Motor neuron (in vitro differentiated cells): ENCODE measurements at regions not wholly inside any gene's neighbourhood (a gene's known extent, or its start where the extent isn't known, plus 50 kb on each side); places are given as distances from the start of the nearest gene placed in this dataset.

Experiments
- ATAC-seq, 8 experiments: fragments of 200-7000 bp; cut with Tn5 transposase; replicated peaks in 6 of 8; 2 replicates each; pipeline ENCODE4 v1.8.0; 2021; ENCODE audit warnings: mild to moderate bottlenecking in 8 of 8, moderate library complexity in 8 of 8
- H3K27ac ChIP-seq, 2 donors: fragments of 250-450 bp; sonication (Bioruptor Pico); 2 replicates each; pipeline ENCODE4 v1.9.0; 2021; ENCODE audit warnings: antibody characterized with exemption in 2 of 2, mild to moderate bottlenecking in 2 of 2, moderate library complexity in 1 of 2
- H3K4me1 ChIP-seq, 2 donors: fragments of 250-450 bp; sonication (Bioruptor Pico); replicated peaks in 1 of 2; 2 replicates each; pipeline ENCODE4 v1.6.1; 2021; ENCODE audit warnings: antibody characterized with exemption in 2 of 2, mild to moderate bottlenecking in 2 of 2, moderate library complexity in 1 of 2
- H3K4me3 ChIP-seq, 5 donors: fragments of 250-450 bp; sonication (Bioruptor Pico); 2 replicates each; pipeline ENCODE4 v1.9.0; 2021; ENCODE audit warnings: antibody characterized with exemption in 5 of 5, mild to moderate bottlenecking in 5 of 5, moderate library complexity in 4 of 5
- WGBS, 10 experiments: fragments of 450-650 bp; shearing (Covaris generic); methylation state at CpG; one replicate each; pipeline ENCODE4 v1.0.0; 2022; 5-methylcytosine and 5-hydroxymethylcytosine counted together
- in situ Hi-C, 9 experiments: fragments of 400-800 bp; cut with MboI; loops; one replicate each; pipeline ENCODE4 v1.15.0; 2021; ENCODE audit warnings: low sequenced_read_pairs in 9 of 9, low pct_unique_long_range_greater_than_20kb in 2 of 9; ENCODE audit not compliant: unreplicated experiment in 9 of 9

DNA sequence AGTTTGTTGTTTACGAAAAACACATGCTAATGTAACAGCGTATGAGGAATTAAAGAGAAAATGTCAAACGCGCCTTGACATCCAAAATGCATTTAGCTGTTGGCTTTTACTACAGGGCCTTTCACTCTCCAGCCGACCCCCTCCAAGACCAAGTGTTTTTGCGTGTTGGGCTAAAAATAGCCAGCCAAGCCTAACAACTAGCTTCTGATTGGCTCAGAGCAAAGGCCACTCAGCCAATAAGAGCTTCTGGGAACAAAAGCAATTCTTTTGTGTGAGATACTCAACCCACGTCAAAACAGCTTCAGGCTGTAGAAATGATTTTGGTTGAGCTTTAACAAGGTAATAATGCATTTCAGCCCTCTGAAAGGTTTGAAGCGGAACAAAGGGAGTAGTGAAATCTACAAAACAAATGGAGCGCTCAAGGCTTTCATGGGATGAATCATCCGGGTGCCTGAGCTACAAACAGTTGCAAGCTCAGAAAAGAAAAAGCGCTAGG is 198.7 kb upstream of the DCN start:
- in situ Hi-C loops: loop anchor here in 7 of 9 experiments (25.0 kb wide), 4 partner anchors 181 to 1181 kb away; partner anchors contain the start of gene BTG1 (in 6 of the 7)
- peak; percentile 84 to 92 (median 88) for ATAC-seq
- Histone ChIP-seq H3K27ac (peak overlapping the region; percentile 62 to 78), H3K4me3 (peak overlapping the region; percentile 30 to 52 (median 39)), H3K4me1 (peaks cover 34 to 50% of the 10 kb centered on the region in 2 donors)
- WGBS, 10 experiments: 0 to 13% (median 0%) methylated on average over 3 to 11 of the region's 11 CpGs

GRCh38 chr12:91380631-91381030 is 198.0 kb upstream of the DCN start:
- in situ Hi-C loops: loop anchor here in 7 of 9 experiments (25.0 kb wide), 4 partner anchors 182 to 1182 kb away; partner anchors contain the start of gene BTG1 (in 6 of the 7)

DNA sequence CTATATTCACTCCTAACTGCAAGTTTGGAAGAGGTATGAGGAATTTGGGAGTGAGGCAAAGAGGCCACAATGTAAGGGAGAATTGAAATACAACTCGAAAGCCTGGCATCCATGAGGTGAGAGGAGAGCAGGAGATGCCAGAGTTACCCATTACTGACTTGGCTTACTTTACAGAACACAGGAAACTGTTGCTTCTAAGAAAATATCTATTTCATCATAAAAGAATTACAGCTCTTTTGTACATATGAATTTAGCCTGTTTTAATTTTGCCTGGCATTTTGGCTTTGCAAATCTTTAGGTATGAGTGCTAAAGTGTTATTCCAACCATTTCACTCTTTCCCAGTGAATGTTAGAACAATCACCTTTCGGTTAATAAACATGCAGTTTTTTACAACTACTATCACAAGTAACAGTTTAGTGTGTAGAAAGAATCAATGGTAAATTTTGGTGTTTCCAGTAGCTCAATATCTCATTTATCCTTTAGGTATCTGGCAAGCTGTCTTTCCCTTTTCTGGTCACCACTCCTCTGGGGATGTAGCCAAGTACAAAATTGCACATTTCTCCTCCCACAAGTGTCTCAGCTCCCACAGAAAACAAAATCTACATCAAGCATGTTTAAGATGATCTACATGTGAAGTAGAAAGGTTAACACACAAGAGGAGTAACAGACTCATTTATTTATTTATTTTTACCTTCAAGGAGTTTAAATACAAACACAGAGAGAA is 196.6 kb upstream of the DCN start:
- Histone ChIP-seq H3K4me1 (peaks cover 34 to 53% of the 10 kb centered on the region in 2 donors), H3K4me3 (no peak overlapping the region), H3K27ac (no peak overlapping the region)
- in situ Hi-C loops: loop anchor here in 7 of 9 experiments (25.0 kb wide), 4 partner anchors 183 to 1183 kb away; partner anchors contain the start of gene BTG1 (in 6 of the 7)
- no peak for ATAC-seq
- 23 to 100% (median 83%) methylated on average over 1 to 2 of the region's 2 CpGs; no CpG with 5 or more reads in 2 of the 10 experiments for WGBS, 10 experiments

More at GRCh38 chr12:91380631-91381030, 198.0 kb upstream of the DCN start:
- peak in 1 of 8 experiments; percentile 5 for ATAC-seq
- Histone ChIP-seq H3K4me3 (peak overlapping the region in 3 of 5 donors; percentile 39 to 52 (median 44)), H3K27ac (peak overlapping the region in 1 of 2 donors; percentile 62), H3K4me1 (peaks cover 34 to 53% of the 10 kb centered on the region in 2 donors)
- WGBS, 10 experiments: 0 to 42% (median 25%) methylated on average over 1 to 5 of the region's 5 CpGs

DNA sequence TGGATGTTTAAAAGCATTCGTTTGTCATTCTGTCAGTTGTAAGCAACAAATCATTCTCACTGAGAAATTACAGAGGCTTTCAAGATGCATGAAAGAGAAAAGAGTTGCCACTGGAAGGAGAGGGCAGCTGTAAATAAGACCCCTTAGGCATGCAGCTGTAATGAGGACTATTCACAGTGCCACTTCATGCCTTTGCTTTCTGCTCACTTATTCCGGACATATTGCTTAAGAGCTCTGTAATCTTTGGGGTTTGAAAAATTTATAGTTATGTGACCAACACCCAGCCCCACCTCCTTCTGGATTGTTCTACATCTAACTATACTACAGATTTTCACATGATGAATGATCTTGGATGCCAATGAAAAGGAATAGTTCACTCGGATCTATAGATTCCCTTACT is 194.8 kb upstream of the DCN start:
- no peak overlapping the region for H3K27ac ChIP-seq
- ATAC-seq: peak in 5 of 8 experiments; percentile 14 to 61 (median 49)
- WGBS, 10 experiments: 0 to 95% (median 36%) methylated on average over 1 to 3 of the region's 3 CpGs

GRCh38 chr12:91373086-91373485 is 190.5 kb upstream of the DCN start:
- WGBS, 10 experiments: 20 to 100% (median 94%) methylated on average over 1 to 2 of the region's 2 CpGs; no CpG with 5 or more reads in 3 of the 10 experiments
- in situ Hi-C loops: loop anchor here in 3 of 9 experiments (25.0 kb wide), 3 partner anchors 411 to 1264 kb away; partner anchors contain the start of gene CCER1 (in 1 of the 3)
- H3K4me1 ChIP-seq: peaks cover 6 to 23% of the 10 kb centered on the region in 2 donors
- no peak for ATAC-seq
- no peak overlapping the region for H3K27ac ChIP-seq
- no peak overlapping the region for H3K4me3 ChIP-seq

More for the DNA sequence above, 194.8 kb upstream of the DCN start:
- Histone ChIP-seq H3K4me3 (peak overlapping the region in 1 of 5 donors; percentile 3), H3K4me1 (peaks cover 29 to 43% of the 10 kb centered on the region in 2 donors)
- in situ Hi-C loops: loop anchor here in 7 of 9 experiments (25.0 kb wide), 4 partner anchors 185 to 1185 kb away; partner anchors contain the start of gene BTG1 (in 6 of the 7)

DNA sequence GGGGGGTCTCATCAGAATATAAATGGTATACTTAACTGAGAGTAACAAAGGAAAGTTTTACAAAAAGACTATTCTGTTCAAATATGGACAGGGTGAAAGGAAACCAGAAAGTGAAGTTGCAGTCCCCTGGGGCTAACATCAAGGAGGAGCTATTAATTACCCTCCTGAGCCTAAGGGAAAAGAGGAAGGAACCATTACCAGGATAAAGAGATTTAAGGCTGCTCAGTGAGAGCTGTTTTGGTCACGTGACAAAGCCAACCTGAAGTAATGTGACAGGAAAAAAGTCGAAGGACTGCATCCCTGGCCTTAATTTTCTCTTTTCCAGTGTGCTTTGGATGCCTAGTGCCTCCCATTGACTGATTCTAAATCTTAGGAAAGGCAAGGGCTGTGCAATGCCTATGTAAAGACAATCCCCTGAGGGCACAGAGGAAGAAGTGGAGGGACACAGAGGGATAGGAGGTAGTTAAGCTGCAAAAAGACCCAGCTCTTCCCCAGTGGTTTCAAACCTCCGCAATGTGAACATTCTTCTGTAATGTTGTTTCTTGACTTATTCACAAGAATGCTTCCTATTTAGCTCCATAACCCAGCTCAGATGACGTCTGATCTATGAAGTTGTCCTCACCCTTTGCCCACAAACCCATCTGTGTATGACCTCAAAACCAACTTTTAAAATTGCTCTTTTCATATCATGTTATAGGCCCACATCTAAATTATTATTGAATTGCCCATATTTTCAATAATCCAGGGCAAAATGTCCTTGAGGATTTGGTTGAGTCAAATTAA is 187.7 kb upstream of the DCN start:
- in situ Hi-C loops: loop anchor here in 3 of 9 experiments (25.0 kb wide), 3 partner anchors 408 to 1267 kb away; partner anchors contain the start of gene CCER1 (in 1 of the 3)
- no peak for ATAC-seq
- WGBS, 10 experiments: 43 to 83% (median 69%) methylated on average over 1 to 4 of the region's 4 CpGs; no CpG with 5 or more reads in 1 of the 10 experiments

DNA sequence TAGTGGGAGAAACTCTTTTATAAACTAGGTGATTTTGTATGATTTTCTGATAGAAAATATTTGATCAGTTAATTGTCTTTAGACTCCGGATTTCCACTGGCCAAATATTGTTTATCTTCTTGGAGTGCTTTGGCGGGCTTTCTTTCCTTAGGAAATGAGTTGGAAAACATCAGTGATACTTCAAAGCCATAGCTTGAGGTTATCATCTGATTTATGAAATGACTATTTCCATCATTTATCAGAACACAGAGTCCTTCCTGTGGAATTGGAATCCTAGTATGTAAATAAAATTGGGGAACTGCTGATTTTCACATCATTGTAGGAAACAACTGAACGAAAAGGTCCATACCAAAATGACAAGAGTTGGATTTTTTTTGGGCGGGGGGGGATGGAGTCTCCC is 186.0 kb upstream of the DCN start:
- ATAC-seq: no peak
- WGBS, 10 experiments: 51 to 100% (median 93%) methylated on average over 1 to 4 of the region's 4 CpGs
- Histone ChIP-seq H3K27ac (no peak overlapping the region), H3K4me3 (no peak overlapping the region), H3K4me1 (peaks cover 0 to 4% of the 10 kb centered on the region in 2 donors)
- in situ Hi-C loops: loop anchor here in 3 of 9 experiments (25.0 kb wide), 3 partner anchors 406 to 1269 kb away; partner anchors contain the start of gene CCER1 (in 1 of the 3)

More for the DNA sequence above, 187.7 kb upstream of the DCN start:
- no peak overlapping the region for H3K27ac ChIP-seq
- H3K4me1 ChIP-seq: peaks cover 0 to 4% of the 10 kb centered on the region in 2 donors
- no peak overlapping the region for H3K4me3 ChIP-seq

- ATAC-seq: peak in 1 of 8 experiments; percentile 19
- Histone ChIP-seq H3K4me1 (peaks cover 0 to 4% of the 10 kb centered on the region in 2 donors), H3K4me3 (no peak overlapping the region), H3K27ac (no peak overlapping the region)
- WGBS, 10 experiments: 38 to 100% (median 75%) methylated on average over 1 to 2 of the region's 2 CpGs; no CpG with 5 or more reads in 1 of the 10 experiments
- in situ Hi-C loops: loop anchor here in 3 of 9 experiments (25.0 kb wide), 3 partner anchors 405 to 1270 kb away; partner anchors contain the start of gene CCER1 (in 1 of the 3)
Observed at GRCh38 chr12:91367234-91367849, 184.7 kb upstream of the DCN start.

GRCh38 chr12:91364471-91365184 is 182.0 kb upstream of the DCN start:
- no peaks in the 10 kb centered on the region for H3K4me1 ChIP-seq
- no peak overlapping the region for H3K27ac ChIP-seq
- no peak overlapping the region for H3K4me3 ChIP-seq
- 29 to 100% (median 90%) methylated on average over 2 to 5 of the region's 5 CpGs for WGBS, 10 experiments
- in situ Hi-C loops: loop anchor here in 3 of 9 experiments (25.0 kb wide), 3 partner anchors 402 to 1273 kb away; partner anchors contain the start of gene CCER1 (in 1 of the 3)
- no peak for ATAC-seq

- H3K4me1 ChIP-seq: peaks cover 7 to 11% of the 10 kb centered on the region in 2 donors
- in situ Hi-C loops: loop anchor here in 3 of 9 experiments (25.0 kb wide), 3 partner anchors 400 to 1275 kb away; partner anchors contain the start of gene CCER1 (in 1 of the 3)
- no peak overlapping the region for H3K4me3 ChIP-seq
- peak in 4 of 8 experiments; percentile 33 to 79 (median 72) for ATAC-seq
- 4 to 58% (median 42%) methylated on average over 5 of the region's 5 CpGs for WGBS, 10 experiments
- H3K27ac ChIP-seq: no peak overlapping the region
Observed at GRCh38 chr12:91361864-91362263, 179.2 kb upstream of the DCN start.

DNA sequence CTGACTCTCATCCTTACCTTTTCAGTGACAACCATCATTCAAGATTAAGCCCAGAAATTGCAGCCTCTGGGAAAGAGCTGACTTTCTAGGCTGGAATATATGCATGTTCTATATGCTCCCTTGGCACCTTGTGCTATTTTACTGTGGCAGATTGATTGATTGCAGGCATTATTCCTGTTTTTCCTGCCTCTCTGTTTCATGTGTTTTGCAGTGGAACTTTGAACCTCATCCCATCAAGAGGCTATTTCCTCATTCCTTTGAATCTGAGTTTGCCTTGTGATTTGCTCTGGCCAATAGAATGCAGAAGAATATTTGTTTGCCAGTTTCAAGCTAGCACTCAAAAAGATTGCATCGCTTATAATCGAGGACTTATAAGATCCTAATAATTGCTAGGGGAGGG is 174.8 kb upstream of the DCN start:
- 88 to 100% (median 94%) methylated on average over 1 to 2 of the region's 2 CpGs; no CpG with 5 or more reads in 5 of the 10 experiments for WGBS, 10 experiments
- H3K27ac ChIP-seq: no peak overlapping the region
- H3K4me1 ChIP-seq: peaks cover 7 to 11% of the 10 kb centered on the region in 2 donors
- H3K4me3 ChIP-seq: no peak overlapping the region
- in situ Hi-C loops: loop anchor here in 4 of 9 experiments (10.0 to 25.0 kb wide), 4 partner anchors 383 to 1280 kb away; partner anchors contain the start of gene CCER1 (in 1 of the 4)
- peak in 5 of 8 experiments; percentile 25 to 49 (median 48) for ATAC-seq
